Anterior cingulate cortex (tissue), 58 donors: ENCODE measurements at regions not wholly inside any gene's neighbourhood (a gene's known extent, or its start where the extent isn't known, plus 50 kb on each side); places are given as distances from the start of the nearest gene placed in this dataset.
"Not testable (repeated sequence)": the region's sequence is repeated elsewhere in the genome, so short reads cannot be mapped to it uniquely, and the experiment has no call there.

Source experiments
- DNase-seq, 58 donors: peaks; one replicate each; lab custom pipeline; 2025; lab: John Stamatoyannopoulos, UW

DNA sequence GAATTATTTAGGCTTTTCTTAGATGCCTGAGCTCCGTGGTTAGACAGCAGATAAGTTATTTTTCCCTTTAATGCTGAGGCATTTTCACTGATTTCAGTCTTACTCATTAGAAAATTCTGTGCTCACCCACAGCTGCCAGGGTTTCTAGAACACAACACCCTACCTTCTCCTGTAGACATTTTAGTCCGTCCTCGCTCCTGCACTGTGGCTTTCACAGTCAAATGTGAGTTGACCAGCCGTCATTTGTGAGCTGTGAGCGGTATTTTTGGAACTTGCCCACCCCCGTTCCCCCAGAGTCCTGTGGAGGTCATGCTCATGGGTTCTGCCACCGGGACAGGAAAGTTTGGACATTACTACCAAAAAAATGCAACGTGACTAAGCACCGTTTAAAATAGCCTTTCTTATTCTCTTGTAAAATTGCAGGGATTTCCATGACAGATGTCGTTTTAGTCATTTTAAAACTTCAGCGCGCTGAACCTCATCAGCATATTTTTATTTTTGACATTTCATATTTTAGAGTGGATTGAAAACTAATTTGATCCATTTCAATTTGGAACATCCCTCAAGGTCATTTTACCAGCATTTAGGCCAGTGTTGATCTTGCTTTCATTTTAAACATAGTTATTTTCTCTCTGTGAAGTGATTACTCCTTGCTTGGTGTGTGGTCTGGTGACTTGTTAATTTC, 249.6 kb upstream of the PLGLB2 start:
- DNase-seq, result not testable (repeated sequence)

DNA sequence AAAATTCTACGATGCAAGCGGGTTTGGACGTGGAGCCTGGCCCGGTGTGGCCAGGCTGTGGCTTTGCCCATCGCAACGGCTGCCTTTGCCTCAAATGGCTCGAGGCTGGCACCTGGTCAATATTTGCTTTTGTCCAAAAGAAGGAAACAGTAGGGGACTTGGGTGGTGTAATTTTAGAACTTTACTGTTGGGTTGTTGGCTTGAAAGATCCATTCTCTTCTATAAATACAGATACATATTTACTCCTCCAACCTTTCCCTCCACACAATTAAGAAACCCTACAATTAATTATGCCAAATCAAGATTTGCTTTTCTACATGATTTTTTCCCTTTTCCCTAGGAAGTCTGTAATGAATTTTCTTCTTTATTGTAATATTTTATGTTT, 249.0 kb upstream of the PLGLB2 start:
- DNase-seq, result not testable (repeated sequence)

GRCh38 chr2:87499860-87500259, 248.0 kb upstream of the PLGLB2 start:
- DNase-seq, result not testable (repeated sequence)

DNA sequence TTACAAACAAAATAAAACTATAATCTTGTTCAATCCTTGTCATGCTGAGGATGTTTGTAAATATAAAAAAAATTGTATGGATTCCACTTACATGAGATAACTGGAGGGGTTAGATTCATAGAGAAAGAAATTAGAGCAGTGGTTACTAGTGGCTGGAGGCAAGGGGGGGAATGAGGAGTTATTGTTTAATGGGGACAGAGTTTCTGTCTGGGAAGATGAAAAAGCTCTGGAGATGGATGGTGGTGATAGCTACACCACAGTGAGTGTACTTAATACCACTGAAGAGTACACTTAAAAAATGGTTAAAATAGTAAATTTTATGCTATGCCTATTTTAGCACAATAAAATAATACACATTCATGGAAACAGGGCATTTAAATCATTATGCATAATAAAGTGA, 247.5 kb upstream of the PLGLB2 start:
- not testable (repeated sequence) for DNase-seq

DNA sequence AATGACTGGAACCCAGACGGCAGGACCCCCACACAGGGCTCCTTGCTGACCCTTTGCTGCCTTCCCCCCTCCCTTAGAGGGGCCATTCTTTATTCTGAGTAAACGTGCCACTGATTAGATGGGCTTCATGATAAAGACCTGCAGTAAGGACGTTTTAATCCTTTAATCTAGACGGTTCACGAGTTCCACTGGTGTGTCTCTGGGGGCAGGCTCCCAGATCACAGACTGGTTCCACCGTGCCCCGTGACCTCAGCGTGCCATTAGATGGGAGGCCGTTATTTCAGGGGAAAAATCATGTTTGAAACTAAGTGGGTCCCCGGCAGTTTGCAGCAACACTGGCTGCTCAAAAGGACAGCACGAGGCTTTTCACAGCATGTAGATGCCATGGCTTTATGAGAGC, 246.9 kb upstream of the PLGLB2 start:
- not testable (repeated sequence) for DNase-seq

DNA sequence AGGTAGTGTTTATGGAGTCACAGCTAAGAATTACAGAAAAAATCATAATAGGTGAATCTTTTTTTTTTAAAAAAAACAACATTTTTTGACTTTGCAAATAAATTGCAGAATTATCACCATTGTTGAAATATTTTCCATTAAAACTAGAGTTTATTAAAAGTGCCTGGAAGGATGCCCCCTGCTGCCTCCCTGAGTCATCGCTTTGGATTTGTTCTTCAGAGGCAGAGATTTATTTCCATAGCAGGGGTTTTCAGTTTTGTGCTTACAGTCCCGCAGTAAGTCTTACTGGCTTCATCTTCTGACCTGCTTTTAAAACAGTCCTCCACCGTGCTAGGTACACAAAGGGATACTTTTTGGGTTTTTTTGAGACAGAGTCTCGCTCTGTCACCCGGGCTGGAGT, 244.9 kb upstream of the PLGLB2 start:
- not testable (repeated sequence) for DNase-seq

- DNase-seq, result not testable (repeated sequence)
Measured at GRCh38 chr2:87505239-87505638, 242.6 kb upstream of the PLGLB2 start.

GRCh38 chr2:87505909-87506308, 242.0 kb upstream of the PLGLB2 start:
- DNase-seq, result not testable (repeated sequence)

GRCh38 chr2:87507378-87508348, 240.2 kb upstream of the PLGLB2 start:
- DNase-seq, result not testable (repeated sequence)

DNA sequence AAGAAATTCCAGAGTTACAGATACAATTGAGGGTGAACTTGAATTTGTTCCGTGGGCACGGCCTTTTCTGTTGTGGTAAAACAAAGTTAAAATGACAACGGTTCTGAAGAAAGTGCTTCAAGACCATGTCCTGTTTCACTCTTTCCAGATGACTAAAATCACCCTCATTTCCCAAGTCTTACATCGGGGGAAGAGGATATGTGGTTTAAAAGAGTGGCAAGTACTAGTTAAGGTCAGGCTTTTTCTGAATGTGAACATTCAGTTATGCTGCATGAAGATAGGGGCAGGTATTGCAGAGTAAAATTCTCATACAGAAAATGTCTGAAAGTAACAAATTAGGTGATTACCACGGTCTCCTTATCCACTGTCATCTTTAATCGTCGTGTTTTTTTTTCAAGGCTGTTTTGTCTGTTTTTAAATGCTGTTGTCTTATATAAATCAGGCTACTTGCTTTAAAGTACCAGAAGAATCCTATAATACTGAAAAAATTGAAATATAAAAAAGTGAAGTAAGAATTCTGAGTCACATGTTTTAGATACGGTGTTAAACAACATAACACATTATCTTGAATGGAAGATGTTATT, 236.6 kb upstream of the PLGLB2 start:
- not testable (repeated sequence) for DNase-seq

DNA sequence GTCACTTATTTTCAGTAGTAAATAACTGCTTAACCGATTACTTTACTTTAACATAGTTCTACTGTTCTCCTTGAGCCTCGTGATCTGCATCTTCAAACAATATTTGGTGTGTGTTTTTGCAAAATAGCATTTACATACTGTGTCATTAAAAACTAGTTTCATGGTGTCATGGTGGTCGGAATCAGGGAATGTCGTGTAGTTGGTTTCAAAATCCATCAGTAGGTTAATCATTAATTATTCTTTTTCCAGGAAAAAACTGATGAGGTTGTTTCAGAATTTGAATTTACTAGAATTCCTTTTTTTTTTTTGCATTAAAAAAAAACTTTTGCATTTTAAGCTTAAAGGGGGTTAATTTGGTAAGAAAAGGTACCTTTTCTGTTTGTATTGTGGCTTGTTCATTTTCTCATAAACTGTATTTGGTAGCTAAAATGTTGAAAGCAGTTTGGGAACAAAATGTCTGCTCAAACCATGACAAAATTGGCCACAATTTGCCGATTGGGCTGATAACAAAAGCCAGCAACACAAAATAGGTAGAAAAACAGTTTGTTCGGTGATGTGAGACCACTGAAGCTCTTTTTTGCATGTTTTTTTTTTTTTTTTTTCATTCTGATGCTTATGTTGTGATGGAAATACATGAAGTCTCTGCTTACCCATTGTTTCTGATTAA, 234.9 kb upstream of the PLGLB2 start:
- DNase-seq, result not testable (repeated sequence)

GRCh38 chr2:87514034-87514433, 233.9 kb upstream of the PLGLB2 start:
- not testable (repeated sequence) for DNase-seq

DNA sequence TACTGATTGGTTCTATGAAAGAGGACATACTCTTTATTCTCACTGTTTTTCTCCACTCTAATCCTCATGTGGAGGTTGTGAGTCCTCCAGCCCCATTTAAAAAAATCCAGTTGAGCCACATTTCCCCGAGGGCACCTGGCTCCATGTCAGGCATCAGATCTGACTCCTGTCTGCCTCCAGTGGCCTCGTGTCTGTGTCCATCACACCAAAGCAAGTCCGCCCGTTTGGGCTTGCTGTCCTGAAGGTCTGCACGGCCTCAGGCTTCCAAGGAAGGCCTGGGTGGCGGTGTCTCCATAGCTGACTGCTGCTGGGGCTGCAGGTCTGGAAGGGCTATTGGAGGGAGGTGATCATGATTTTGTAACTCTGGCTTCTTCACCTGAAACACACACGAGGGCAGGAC, 233.4 kb upstream of the PLGLB2 start:
- not testable (repeated sequence) for DNase-seq

- DNase-seq, result not testable (repeated sequence)
Measured at GRCh38 chr2:87515226-87515625, 232.7 kb upstream of the PLGLB2 start.

GRCh38 chr2:87515875-87516274, 232.0 kb upstream of the PLGLB2 start:
- not testable (repeated sequence) for DNase-seq

GRCh38 chr2:87516369-87516967, 231.4 kb upstream of the PLGLB2 start:
- not testable (repeated sequence) for DNase-seq

GRCh38 chr2:87517438-87517837, 230.4 kb upstream of the PLGLB2 start:
- DNase-seq, result not testable (repeated sequence)

GRCh38 chr2:87518066-87518465, 229.8 kb upstream of the PLGLB2 start:
- not testable (repeated sequence) for DNase-seq

DNA sequence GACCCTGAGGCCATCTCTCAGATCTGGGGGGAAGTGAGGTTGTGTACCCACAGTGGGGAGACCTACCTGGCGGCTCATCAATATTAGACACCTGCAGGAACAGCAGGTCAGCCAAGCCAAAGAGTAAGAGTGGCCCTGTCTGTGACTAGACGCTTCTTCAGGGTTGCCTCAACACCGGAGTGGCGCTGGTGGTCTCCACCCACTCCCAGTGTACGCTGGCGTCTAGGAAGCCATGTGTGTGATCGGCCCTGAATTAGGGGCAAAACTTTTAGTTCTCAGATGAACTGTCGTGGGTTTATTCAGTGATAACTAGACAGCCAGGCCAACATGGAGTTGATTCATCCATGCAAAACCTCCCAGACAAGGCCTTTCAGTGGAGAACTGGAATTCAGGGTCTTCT, 229.3 kb upstream of the PLGLB2 start:
- DNase-seq, result not testable (repeated sequence)
